ENCODE measurements at regions not wholly inside any gene's neighbourhood (a gene's known extent, or its start where the extent isn't known, plus 50 kb on each side); places are given as distances from the start of the nearest gene placed in this dataset.
A peak's percentile ranks its signal among the peaks of the same experiment; 100 is the strongest.

GRCh38 chr6:169862043-169862891 lies 110.8 kb downstream of the ERMARD start:
- DNase-seq (ENCODE audit: low read depth), result no peak
- TF ChIP-seq, protein P1, sequence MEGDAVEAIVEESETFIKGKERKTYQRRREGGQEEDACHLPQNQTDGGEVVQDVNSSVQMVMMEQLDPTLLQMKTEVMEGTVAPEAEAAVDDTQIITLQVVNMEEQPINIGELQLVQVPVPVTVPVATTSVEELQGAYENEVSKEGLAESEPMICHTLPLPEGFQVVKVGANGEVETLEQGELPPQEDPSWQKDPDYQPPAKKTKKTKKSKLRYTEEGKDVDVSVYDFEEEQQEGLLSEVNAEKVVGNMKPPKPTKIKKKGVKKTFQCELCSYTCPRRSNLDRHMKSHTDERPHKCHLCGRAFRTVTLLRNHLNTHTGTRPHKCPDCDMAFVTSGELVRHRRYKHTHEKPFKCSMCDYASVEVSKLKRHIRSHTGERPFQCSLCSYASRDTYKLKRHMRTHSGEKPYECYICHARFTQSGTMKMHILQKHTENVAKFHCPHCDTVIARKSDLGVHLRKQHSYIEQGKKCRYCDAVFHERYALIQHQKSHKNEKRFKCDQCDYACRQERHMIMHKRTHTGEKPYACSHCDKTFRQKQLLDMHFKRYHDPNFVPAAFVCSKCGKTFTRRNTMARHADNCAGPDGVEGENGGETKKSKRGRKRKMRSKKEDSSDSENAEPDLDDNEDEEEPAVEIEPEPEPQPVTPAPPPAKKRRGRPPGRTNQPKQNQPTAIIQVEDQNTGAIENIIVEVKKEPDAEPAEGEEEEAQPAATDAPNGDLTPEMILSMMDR (IDR thresholded peaks at IDR 0.05; ENCODE audit: insufficient read depth, low read depth, low read length, missing control alignments), result no peak
- H3K4me3 ChIP-seq (ENCODE audit: low read length), result no peak overlapping the region

- TF ChIP-seq, protein P1 (IDR thresholded peaks at IDR 0.05; ENCODE audit: insufficient read depth, low read depth, low read length, missing control alignments), result no peak
- no peak overlapping the region for H3K4me3 ChIP-seq (ENCODE audit: low read length)
- no peak for DNase-seq (ENCODE audit: low read depth)
Observed at GRCh38 chr6:169861431-169862042, 110.1 kb downstream of the ERMARD start.

DNA sequence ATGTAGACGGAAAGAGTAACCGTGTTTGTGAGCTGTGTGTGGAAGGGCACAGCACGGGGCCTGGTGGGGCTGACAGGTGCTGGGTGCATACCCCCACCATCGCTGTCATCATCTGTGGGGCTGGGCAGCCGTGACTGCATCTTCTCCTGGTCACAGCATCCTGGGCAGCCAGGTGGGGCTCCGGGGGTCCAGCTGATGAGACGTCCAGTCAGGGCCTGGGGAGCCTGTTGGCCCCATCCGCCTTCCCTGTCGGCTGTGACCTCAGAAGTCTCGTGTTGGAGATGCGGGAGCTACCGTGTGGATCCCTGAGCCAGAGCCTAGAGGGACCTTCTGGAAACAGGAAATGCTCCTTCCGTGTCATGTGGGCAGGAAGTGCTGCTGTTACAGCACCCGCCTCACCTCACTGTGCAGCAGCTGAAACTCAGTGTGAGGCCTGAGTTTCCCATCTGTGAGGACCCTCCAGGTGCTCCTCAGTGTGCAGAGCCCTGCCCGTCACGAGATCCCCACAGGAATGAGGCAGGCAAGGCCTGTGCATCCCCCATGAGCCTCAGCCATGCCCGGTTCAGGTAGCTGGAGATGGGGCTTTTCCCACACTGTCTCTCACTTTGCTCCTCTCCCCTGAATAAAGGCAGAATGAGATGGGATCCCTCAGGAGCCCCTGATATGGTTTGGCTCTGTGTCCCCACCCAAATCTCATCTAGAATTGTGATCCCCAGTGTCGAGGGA lies 108.7 kb downstream of the ERMARD start:
- no peak overlapping the region for H3K4me3 ChIP-seq (ENCODE audit: low read length)
- TF ChIP-seq, protein P1 (IDR thresholded peaks at IDR 0.05; ENCODE audit: insufficient read depth, low read depth, low read length, missing control alignments), result no peak
- DNase-seq (ENCODE audit: low read depth), result no peak

DNA sequence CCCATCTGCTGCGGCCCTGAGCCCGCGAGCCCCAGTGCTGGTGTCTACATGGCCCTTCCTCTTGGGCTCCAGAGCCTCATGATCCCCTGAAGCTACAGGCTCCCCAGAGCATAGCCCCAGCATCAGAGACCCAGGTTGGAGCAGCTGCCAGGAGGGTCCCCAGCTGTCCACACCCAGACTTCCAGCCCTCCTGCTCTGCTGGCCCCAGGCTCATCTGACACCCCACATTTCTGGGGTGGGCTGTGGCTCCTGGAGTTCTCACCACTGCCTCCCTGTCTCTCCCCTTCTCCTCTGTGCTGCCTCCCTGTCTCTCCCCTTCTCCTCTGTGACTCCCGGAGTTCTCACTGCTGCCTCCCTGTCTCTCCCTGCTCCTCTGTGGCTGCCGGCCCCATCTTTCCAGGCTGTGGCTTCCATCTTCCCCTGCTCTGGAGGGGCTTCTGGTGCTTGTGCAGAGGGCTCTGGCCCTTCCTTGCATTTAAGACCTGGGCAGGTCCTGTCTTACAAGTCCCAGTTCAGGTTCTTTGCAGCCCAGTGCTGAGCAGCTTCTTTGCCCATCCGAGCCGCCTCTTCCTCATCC lies 108.1 kb downstream of the ERMARD start:
- no peak overlapping the region for H3K4me3 ChIP-seq (ENCODE audit: low read length)
- TF ChIP-seq, protein P1 (IDR thresholded peaks at IDR 0.05; ENCODE audit: insufficient read depth, low read depth, low read length, missing control alignments), result no peak
- DNase-seq (ENCODE audit: low read depth), result no peak

- DNase-seq (ENCODE audit: low read depth), result peak; percentile 73
- H3K4me3 ChIP-seq (ENCODE audit: low read length), result no peak overlapping the region
- TF ChIP-seq, protein P1 (IDR thresholded peaks at IDR 0.05; ENCODE audit: insufficient read depth, low read depth, low read length, missing control alignments), result no peak
Observed at GRCh38 chr6:169858935-169859351, 107.5 kb downstream of the ERMARD start.

DNA sequence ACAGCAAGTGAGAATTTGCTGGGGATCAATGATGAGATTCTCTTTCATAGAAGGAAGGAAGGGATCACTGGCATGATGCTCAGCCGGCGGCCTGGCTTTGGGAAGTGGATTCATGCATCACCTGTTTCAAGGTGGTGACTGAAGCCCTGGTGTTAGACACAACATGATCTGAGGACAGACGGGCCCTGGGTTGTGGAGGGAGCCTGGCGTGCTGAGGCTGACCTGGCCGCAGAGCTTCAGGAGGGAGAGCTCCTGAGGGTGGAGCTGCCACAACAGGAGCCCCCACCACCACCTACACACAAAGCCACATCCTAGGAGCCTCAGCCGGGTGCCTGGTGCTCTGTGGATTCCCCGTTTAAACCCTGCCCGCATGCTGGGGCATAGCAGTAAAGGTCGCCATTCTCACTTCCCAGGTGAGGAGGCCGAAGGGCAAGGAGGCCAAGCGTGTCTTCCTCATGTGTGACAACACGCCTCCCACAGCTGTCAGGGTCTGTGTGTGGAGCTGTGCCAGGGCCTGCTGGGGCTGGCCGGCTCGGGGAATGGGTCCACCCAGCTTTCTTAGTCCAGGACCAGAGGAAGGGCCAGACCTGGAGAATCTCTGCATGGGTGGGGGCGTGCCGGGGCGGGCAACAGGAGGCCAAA lies 107.0 kb downstream of the ERMARD start:
- TF ChIP-seq, protein P1 (IDR thresholded peaks at IDR 0.05; ENCODE audit: insufficient read depth, low read depth, low read length, missing control alignments), result no peak
- DNase-seq (ENCODE audit: low read depth), result no peak
- H3K4me3 ChIP-seq (ENCODE audit: low read length), result no peak overlapping the region

All from epithelial cell of esophagus (primary cell).